Panc1 (cell line): ENCODE measurements at regions not wholly inside any gene's neighbourhood (a gene's known extent, or its start where the extent isn't known, plus 50 kb on each side); places are given as distances from the start of the nearest gene placed in this dataset.

ENCODE experiments used
- ATAC-seq: fragments of 200-7000 bp; cut with Tn5 transposase; 2 replicates; pipeline ENCODE4 v1.9.1; 2020; ENCODE audit warnings: mild to moderate bottlenecking, moderate library complexity
- BruUV-seq: library from RNA; stranded (reverse); fragments of 400-500 nt; replicated peaks from 2 replicates; lab custom pipeline; 2021; lab: Mats Ljungman, UMichigan
- CTCF ChIA-PET: fragments of 300-600 bp; sonication (Branson Sonifier 250); formaldehyde crosslinking; loops from one replicate; lab custom pipeline; 2022; ENCODE audit warnings: antibody characterized with exemption; lab: Charles Lee
- POLR2A ChIA-PET: fragments of 300-600 bp; sonication (Branson Sonifier 250); formaldehyde crosslinking; loops from one replicate; lab custom pipeline; 2022; ENCODE audit warnings: antibody characterized with exemption; lab: Charles Lee
- DNase-seq: peaks from one replicate; pipeline ENCODE4 v3.0.0-alpha.2; 2010; ENCODE audit warnings: low read depth, low spot score
- H3K27ac ChIP-seq: 2 replicates; pipeline ENCODE4 v1.5.1; 2011; ENCODE audit warnings: mild to moderate bottlenecking, low read length, inconsistent platforms
- H3K27me3 ChIP-seq: fragments of 200-500 bp; sonication (Bioruptor generic); 2 replicates; pipeline ENCODE4 v1.6.0; 2014; ENCODE audit warnings: low read length, inconsistent platforms; ENCODE audit not compliant: control insufficient read depth, insufficient read depth
- H3K36me3 ChIP-seq: fragments of 200-500 bp; sonication (Bioruptor generic); 2 replicates; pipeline ENCODE4 v1.5.1; 2014; ENCODE audit warnings: inconsistent platforms, mild to moderate bottlenecking, low read length, moderate library complexity; ENCODE audit not compliant: control insufficient read depth, insufficient read depth
- H3K4me1 ChIP-seq: 2 replicates; pipeline ENCODE4 v1.5.1; 2011; ENCODE audit warnings: inconsistent platforms, mild to moderate bottlenecking, low read length, moderate library complexity; ENCODE audit not compliant: control insufficient read depth, insufficient read depth
- H3K4me3 ChIP-seq, 2 experiments: 2 replicates each; pipeline ENCODE4 v1.5.1; 2011 to 2012; ENCODE audit warnings: low read depth in 2 of 2, low read length in 2 of 2, mild to moderate bottlenecking in 2 of 2, inconsistent platforms in 1 of 2, moderate library complexity in 1 of 2
- H3K9me3 ChIP-seq: fragments of 200-500 bp; sonication (Bioruptor generic); 2 replicates; pipeline ENCODE4 v1.5.1; 2014; ENCODE audit warnings: low read depth, mild to moderate bottlenecking, inconsistent platforms, low read length, moderate library complexity; ENCODE audit not compliant: control insufficient read depth, insufficient read depth
- POLR2AphosphoS5 ChIP-seq: IDR thresholded peaks from 2 replicates; pipeline ENCODE4 v1.6.1; 2012; ENCODE audit warnings: mild to moderate bottlenecking, low read depth, low read length, moderate library complexity
- SIN3A ChIP-seq: IDR thresholded peaks from 2 replicates; pipeline ENCODE4 v1.6.1; 2012; ENCODE audit warnings: low read depth, mild to moderate bottlenecking, low read length, moderate library complexity, borderline replicate concordance; ENCODE audit not compliant: insufficient read depth
- TCF7L2 ChIP-seq: IDR thresholded peaks from 2 replicates; pipeline ENCODE4 v1.6.1; 2011; ENCODE audit warnings: mild to moderate bottlenecking, low read depth, low read length, inconsistent platforms
- in situ Hi-C: cut with HindIII; loops from 2 replicates; pipeline ENCODE4 v1.10.0; 2016; ENCODE audit warnings: low sequenced_read_pairs, low pct_unique_long_range_greater_than_20kb
- intact Hi-C: fragments of 100-400 bp; cut with micrococcal nuclease; formaldehyde crosslinking; loops from one replicate; pipeline ENCODE4 v1.10.0; 2022; ENCODE audit not compliant: unreplicated experiment
- TF ChIP-seq, protein P1 (sequence below): fragments of 450-650 bp; IDR thresholded peaks from 2 replicates; pipeline ENCODE4 v1.5.1; 2017; ENCODE audit warnings: mild to moderate bottlenecking
- TF ChIP-seq, protein P2 (sequence below), 2 experiments: IDR thresholded peaks; 2 replicates each; pipeline ENCODE4 v1.6.1; 2011 to 2012; ENCODE audit warnings: low read depth in 2 of 2, control low read depth in 1 of 2, low read length in 1 of 2, mild to moderate bottlenecking in 1 of 2, moderate library complexity in 1 of 2; ENCODE audit not compliant: insufficient read depth in 1 of 2

DNA sequence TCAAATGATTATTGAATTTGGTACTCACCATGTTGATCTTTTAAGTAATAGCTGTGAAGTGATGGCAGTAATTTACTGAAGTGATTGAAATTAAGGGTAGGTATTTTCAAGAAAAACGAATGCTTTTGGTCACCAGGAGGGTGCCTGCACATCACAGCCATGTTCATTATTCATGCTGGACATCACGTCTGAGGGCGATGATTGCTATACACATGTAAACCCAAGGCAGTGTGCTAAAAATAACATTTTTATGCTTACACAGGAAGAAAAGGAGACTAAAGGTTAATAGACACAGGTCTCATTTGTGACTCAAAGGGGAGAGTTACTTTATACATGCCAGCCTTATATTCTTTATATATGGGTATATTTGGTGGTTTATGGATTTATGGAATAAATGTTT lies 1146.0 kb downstream of the NLGN4X start:
- H3K36me3 ChIP-seq = no peaks in the 10 kb centered on the region
- H3K27ac ChIP-seq = no peak overlapping the region
- in situ Hi-C loops = no loop called here
- no peak overlapping the region for H3K4me3 ChIP-seq
- intact Hi-C loops = no loop called here
- no peaks in the 10 kb centered on the region for H3K9me3 ChIP-seq
- BruUV-seq = no TSS peak
- POLR2A ChIA-PET = no interaction called here
- no peaks in the 10 kb centered on the region for H3K27me3 ChIP-seq
- ATAC-seq = no peak
- no peaks in the 10 kb centered on the region for H3K4me1 ChIP-seq
- CTCF ChIA-PET = no interaction called here
- TF ChIP-seq, protein P1, sequence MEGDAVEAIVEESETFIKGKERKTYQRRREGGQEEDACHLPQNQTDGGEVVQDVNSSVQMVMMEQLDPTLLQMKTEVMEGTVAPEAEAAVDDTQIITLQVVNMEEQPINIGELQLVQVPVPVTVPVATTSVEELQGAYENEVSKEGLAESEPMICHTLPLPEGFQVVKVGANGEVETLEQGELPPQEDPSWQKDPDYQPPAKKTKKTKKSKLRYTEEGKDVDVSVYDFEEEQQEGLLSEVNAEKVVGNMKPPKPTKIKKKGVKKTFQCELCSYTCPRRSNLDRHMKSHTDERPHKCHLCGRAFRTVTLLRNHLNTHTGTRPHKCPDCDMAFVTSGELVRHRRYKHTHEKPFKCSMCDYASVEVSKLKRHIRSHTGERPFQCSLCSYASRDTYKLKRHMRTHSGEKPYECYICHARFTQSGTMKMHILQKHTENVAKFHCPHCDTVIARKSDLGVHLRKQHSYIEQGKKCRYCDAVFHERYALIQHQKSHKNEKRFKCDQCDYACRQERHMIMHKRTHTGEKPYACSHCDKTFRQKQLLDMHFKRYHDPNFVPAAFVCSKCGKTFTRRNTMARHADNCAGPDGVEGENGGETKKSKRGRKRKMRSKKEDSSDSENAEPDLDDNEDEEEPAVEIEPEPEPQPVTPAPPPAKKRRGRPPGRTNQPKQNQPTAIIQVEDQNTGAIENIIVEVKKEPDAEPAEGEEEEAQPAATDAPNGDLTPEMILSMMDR = no peak
- no peak for TF ChIP-seq POLR2AphosphoS5
- TF ChIP-seq SIN3A = no peak
- TF ChIP-seq, protein P2, sequence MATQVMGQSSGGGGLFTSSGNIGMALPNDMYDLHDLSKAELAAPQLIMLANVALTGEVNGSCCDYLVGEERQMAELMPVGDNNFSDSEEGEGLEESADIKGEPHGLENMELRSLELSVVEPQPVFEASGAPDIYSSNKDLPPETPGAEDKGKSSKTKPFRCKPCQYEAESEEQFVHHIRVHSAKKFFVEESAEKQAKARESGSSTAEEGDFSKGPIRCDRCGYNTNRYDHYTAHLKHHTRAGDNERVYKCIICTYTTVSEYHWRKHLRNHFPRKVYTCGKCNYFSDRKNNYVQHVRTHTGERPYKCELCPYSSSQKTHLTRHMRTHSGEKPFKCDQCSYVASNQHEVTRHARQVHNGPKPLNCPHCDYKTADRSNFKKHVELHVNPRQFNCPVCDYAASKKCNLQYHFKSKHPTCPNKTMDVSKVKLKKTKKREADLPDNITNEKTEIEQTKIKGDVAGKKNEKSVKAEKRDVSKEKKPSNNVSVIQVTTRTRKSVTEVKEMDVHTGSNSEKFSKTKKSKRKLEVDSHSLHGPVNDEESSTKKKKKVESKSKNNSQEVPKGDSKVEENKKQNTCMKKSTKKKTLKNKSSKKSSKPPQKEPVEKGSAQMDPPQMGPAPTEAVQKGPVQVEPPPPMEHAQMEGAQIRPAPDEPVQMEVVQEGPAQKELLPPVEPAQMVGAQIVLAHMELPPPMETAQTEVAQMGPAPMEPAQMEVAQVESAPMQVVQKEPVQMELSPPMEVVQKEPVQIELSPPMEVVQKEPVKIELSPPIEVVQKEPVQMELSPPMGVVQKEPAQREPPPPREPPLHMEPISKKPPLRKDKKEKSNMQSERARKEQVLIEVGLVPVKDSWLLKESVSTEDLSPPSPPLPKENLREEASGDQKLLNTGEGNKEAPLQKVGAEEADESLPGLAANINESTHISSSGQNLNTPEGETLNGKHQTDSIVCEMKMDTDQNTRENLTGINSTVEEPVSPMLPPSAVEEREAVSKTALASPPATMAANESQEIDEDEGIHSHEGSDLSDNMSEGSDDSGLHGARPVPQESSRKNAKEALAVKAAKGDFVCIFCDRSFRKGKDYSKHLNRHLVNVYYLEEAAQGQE (IDR thresholded peaks at IDR 0.05; ENCODE audit: insufficient read depth in 1 of 2, low read depth in 2 of 2, low read length in 1 of 2) = no peak
- no peak for TF ChIP-seq TCF7L2
- DNase-seq = no peak

DNA sequence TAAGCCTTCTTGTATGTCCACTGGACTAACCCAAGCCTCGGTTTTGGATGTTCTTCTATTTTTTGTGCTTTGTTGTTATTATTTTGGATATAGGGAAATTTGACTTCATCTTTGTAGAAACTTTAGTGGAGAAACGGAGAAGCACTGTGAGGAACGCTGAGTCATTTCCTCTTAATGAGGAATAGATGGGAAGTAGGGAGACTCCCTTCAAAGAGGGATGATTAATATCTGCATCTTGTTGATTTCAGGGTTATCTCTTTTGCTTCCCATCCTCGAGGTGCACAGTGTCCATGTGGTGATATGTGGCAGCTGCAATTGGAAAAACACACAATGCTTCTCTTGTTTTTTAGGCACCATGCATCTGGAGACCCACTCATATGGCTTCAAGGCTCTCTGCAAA lies 1147.9 kb downstream of the NLGN4X start:
- Histone ChIP-seq H3K9me3 (no peaks in the 10 kb centered on the region), H3K27ac (no peak overlapping the region), H3K27me3 (no peaks in the 10 kb centered on the region), H3K4me1 (no peaks in the 10 kb centered on the region), H3K36me3 (no peaks in the 10 kb centered on the region), H3K4me3 (no peak overlapping the region)
- ATAC-seq (no peak), DNase-seq (no peak)
- intact Hi-C loops = no loop called here
- BruUV-seq = no TSS peak
- no peak for TF ChIP-seq SIN3A
- no peak for TF ChIP-seq TCF7L2
- no peak for TF ChIP-seq POLR2AphosphoS5
- in situ Hi-C loops = no loop called here
- CTCF ChIA-PET = no interaction called here
- POLR2A ChIA-PET = no interaction called here

DNA sequence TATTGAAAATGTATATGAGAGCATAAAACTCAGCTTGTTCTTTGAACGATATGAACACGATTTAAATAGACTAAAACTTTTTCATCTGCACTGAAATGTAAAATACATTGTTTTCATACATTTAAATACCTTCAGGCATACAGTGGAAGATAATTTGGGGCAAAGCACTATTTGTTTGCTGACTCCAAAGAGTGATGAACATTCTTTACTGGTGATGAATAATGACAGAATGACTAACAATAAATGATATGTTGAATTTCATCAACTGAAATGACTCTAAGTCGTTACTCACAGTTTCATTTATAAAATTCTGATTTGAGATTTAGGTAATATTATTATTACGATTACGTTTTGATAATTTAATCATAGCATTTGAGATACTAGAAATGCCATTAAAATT lies 1160.1 kb downstream of the NLGN4X start:
- no peak overlapping the region for H3K27ac ChIP-seq
- intact Hi-C loops = no loop called here

More for the DNA sequence above, 1160.1 kb downstream of the NLGN4X start:
- DNase-seq = no peak
- Histone ChIP-seq H3K36me3 (no peaks in the 10 kb centered on the region), H3K4me1 (no peaks in the 10 kb centered on the region), H3K4me3 (no peak overlapping the region), H3K9me3 (no peaks in the 10 kb centered on the region), H3K27me3 (no peaks in the 10 kb centered on the region)
- no peak for ATAC-seq
- no TSS peak for BruUV-seq
- ChIA-PET CTCF (no interaction called here), POLR2A (no interaction called here)
- in situ Hi-C loops = no loop called here
- TF ChIP-seq TCF7L2 (no peak), POLR2AphosphoS5 (no peak), SIN3A (no peak)
- TF ChIP-seq, protein P2 (IDR thresholded peaks at IDR 0.05; ENCODE audit: insufficient read depth in 1 of 2, low read depth in 2 of 2, low read length in 1 of 2) = no peak
- TF ChIP-seq, protein P1 = no peak
